ENCODE measurements at regions not wholly inside any gene's neighbourhood (a gene's known extent, or its start where the extent isn't known, plus 50 kb on each side); places are given as distances from the start of the nearest gene placed in this dataset.

DNA sequence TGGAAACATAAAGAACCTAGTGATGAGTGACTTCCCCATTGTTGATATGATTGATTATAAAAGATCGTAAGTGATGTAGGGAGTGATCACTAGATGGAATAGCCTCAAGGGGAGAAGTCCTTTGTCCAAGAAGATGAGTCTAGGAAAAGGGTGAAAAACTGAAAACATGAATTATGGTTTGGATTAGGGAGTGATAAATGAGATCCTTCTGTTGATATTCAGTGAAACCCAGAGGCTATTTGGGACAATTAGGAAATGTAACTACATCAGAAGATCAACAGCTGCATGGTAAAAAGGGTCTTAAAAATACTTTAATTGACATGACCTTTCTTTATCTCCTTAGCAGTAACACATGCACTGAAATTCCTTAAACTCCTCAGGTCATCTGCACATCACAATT, 124.0 kb upstream of the UNC5C start:
- DNase-seq (ENCODE audit: low read depth, low spot score) = no peak

- no peak for DNase-seq (ENCODE audit: low read depth, low spot score)
Observed at GRCh38 chr4:95660719-95661118, 111.9 kb upstream of the UNC5C start.

DNA sequence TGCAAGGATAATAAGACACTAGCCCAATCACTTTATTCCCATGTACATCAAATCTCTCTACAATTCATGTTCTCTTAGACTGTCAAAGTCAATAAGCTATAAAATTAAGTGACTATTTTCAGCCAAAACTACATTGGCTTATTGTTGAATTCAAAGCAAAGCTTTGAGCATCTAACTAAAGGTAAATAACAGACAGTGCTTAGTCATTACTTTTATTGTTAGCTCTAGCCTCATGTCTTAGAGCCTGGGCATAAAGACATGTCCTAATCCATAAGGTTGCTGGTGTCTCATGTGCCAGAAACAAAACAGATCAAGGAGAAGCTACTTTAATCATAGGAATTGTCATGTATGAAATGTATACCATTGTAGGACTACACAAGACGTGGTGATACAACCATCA, 103.1 kb upstream of the UNC5C start:
- no peak for DNase-seq (ENCODE audit: low read depth, low spot score)

DNA sequence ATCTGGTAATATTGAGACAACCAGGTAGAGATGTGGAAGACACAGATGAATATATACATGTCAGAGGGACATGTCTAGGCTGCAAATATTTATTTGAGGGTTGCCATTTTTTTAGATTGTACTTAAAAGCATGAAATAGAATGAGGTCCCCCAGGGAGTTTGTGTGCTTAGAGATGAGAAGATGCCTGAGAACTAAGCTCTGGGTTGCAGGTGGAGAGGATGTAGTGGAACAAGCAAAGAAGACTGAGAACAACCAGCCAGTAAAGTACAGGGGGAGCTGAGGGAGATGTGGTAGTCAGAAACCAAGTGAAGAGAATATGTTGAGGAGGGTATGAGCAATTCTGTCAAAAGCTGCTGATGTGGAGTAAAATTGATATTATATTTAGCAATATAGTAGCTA, 95.6 kb upstream of the UNC5C start:
- no peak for DNase-seq (ENCODE audit: low read depth, low spot score)

GRCh38 chr4:95643627-95644026, 94.9 kb upstream of the UNC5C start:
- DNase-seq (ENCODE audit: low read depth, low spot score) = no peak

DNA sequence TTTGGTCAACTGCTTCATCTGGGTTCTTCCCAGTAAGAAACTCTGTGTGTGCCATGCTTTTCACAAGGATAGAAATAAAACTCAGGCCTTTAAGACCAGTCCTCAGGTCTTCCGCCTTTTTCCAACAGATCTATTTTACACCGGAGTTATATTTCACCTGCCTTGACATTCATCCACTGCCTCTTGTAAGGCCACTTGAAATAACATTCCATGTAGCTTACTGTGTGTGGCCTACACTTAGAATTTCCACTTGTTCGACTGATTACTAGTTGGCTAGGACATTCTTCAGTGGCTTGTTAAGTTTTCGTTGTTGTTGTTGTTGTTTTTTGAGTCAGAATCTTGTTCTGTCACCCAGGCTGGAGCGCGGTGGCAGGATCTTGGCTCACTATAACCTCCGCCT, 92.8 kb upstream of the UNC5C start:
- no peak for DNase-seq (ENCODE audit: low read depth, low spot score)

- no peak for DNase-seq (ENCODE audit: low read depth, low spot score)
Observed at GRCh38 chr4:95640311-95640710, 91.5 kb upstream of the UNC5C start.

GRCh38 chr4:95638920-95639501, 90.2 kb upstream of the UNC5C start:
- no peak for DNase-seq (ENCODE audit: low read depth, low spot score)

- no peak for DNase-seq (ENCODE audit: low read depth, low spot score)
Observed at GRCh38 chr4:95637043-95637600, 88.3 kb upstream of the UNC5C start.

DNA sequence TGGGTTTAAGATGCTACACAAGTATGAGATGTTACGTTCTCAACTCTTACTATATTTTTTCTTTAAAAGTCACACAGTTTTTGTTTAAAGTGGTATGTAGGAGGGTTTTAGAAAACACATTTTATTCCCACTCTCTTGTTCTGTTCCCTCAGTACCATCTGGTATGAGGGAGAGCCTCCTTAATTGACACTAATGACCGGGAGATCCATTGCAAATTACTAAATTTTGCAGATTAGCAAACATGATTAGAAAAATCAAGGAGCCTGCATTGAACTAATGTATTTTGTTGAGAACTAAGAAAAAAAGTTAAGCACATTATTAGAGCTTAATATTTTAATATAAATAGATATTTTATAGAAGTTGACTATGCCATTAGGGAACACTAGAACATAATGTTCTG, 87.3 kb upstream of the UNC5C start:
- DNase-seq (ENCODE audit: low read depth, low spot score) = no peak

DNA sequence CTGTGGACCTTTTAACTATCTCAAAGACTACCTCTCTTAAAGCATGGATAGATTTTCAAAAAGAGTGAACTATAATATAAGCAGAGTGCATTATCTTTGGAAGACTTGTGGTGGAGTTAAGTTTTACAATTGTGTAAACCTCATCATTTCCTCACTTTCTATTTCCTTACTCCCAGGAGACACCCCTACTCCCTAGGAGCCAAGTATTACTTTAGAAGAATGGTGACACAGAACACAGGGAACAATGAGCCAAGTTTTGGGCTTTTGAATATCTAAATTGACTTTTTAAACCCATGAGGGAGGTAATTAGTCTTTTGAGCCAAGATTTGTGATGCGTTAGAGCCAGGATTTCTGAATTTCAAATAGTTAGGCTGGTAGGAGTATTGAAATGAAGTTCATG, 78.9 kb upstream of the UNC5C start:
- no peak for DNase-seq (ENCODE audit: low read depth, low spot score)

DNA sequence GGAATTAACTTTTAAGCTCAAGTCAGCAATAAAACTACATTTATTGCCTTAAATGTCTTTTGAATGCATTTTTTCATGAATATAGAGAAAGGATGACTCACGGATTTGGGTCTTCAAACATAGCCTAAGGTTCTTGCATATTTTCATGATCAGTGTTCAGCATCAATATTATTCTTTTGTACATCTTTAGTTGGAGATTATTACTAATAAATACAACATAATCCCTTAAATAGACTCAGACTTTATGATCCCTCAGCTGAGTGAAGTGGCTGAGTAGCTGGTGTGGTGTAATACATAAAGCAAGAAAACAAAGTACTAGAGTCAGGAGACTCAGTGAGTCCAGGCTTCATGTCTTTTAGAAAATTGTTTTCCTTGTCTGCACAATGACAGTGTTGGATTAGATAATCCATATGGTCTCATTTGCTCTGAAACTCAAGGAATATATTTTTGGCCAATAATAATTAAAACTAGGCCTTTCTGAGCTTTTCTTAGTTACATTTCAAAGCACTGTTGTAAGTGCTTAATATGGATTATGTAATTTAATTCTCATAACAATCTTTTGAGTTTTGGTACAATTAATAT, 78.3 kb upstream of the UNC5C start:
- no peak for DNase-seq (ENCODE audit: low read depth, low spot score)

- no peak for DNase-seq (ENCODE audit: low read depth, low spot score)
Observed at GRCh38 chr4:95625020-95625419, 76.2 kb upstream of the UNC5C start.

GRCh38 chr4:95619525-95620443, 71.0 kb upstream of the UNC5C start:
- no peak for DNase-seq (ENCODE audit: low read depth, low spot score)

DNA sequence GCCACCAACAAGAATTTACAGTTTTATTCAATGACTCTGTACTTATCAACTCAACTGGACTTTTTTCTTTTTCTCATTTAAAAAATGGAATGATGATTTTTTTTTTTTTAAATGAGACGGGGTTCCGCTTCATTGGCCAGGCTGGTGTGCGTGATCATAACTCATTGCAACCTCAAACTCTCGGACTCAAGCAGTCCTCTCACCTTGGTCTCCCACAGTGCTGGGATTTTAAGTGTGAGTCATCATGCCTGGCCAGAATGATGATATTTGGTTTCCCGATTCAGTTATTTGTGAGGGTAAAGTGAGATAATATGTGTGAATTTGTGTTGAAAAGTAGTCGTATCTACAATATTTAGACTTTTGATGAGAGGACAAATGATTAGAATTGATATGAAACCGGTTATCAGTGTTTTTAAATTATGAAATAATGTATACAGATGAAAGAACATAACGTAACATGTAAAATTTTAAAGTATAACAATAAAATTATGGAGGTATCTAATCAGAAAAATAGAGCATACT, 66.0 kb upstream of the UNC5C start:
- DNase-seq (ENCODE audit: low read depth, low spot score) = no peak

DNA sequence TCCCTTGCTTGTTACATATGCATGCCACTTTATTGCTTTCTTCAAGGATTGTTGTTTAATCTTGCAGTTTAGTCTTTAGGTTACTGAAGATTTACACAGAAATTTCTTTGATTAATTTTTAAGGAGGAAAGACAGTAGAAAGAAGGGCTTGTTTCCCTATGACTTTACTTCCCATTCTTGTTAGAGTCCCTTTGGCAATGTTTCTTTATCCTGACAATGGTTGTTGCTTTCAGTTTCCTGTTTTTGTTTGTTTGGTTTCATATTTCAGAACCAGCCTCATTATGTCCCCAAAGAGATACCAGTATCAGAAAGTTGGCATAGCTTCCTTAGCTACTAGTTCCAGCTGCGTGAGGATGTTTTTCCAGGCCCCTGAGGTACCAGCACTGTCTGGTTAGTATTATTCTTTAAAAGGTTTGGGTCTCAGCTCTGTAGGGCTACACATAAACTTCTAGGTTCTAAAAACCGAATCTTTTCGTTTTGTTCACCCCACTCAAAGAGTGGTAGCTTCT, 61.3 kb upstream of the UNC5C start:
- no peak for DNase-seq (ENCODE audit: low read depth, low spot score)

DNA sequence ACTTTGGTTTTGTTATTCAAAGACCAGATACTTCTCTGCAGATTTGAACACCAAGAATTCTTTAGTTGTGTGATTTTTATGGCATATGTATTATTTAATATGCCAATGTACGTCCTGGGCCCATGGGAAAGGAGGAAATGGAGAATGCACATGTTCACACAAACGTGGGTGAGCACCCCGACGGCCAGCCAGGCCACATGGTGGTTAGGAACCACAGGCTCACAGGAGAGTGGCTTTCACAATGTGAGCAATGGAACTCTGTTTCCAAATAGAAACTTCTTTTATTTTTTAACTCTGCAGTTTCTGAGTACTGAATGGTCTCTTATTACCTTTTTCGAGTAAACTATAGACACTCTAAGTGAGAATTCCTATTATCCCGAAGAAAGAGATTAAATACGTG, 58.0 kb upstream of the UNC5C start:
- DNase-seq (ENCODE audit: low read depth, low spot score) = no peak

- DNase-seq (ENCODE audit: low read depth, low spot score) = no peak
Observed at GRCh38 chr4:95603393-95603792, 54.6 kb upstream of the UNC5C start.

- no peak for DNase-seq (ENCODE audit: low read depth, low spot score)
Observed at GRCh38 chr4:95602872-95603271, 54.1 kb upstream of the UNC5C start.

GRCh38 chr4:95601356-95601755, 52.6 kb upstream of the UNC5C start:
- DNase-seq (ENCODE audit: low read depth, low spot score) = no peak

- no peak for DNase-seq (ENCODE audit: low read depth, low spot score)
Observed at GRCh38 chr4:95599777-95600400, 51.1 kb upstream of the UNC5C start.
